Ishikawa (cell line): ENCODE measurements at regions not wholly inside any gene's neighbourhood (a gene's known extent, or its start where the extent isn't known, plus 50 kb on each side); places are given as distances from the start of the nearest gene placed in this dataset.

Experiments
- CEBPB ChIP-seq: IDR thresholded peaks from 2 replicates; pipeline ENCODE4 v1.6.1; 2012
- CREB1 ChIP-seq: IDR thresholded peaks from 2 replicates; pipeline ENCODE4 v1.6.1; 2012; ENCODE audit warnings: low read depth
- EGR1 ChIP-seq: IDR thresholded peaks from 2 replicates; pipeline ENCODE4 v1.6.1; 2012
- EP300 ChIP-seq: IDR thresholded peaks from 2 replicates; pipeline ENCODE4 v1.6.1; 2012; ENCODE audit warnings: borderline replicate concordance
- FOXM1 ChIP-seq: IDR thresholded peaks from 2 replicates; pipeline ENCODE4 v1.6.1; 2012; ENCODE audit warnings: low read depth, borderline replicate concordance
- NFIC ChIP-seq: IDR thresholded peaks from 2 replicates; pipeline ENCODE4 v1.6.1; 2012
- RAD21 ChIP-seq: IDR thresholded peaks from 2 replicates; pipeline ENCODE4 v1.6.1; 2012; ENCODE audit warnings: low read depth
- TAF1 ChIP-seq: IDR thresholded peaks from 2 replicates; pipeline ENCODE4 v1.6.1; 2012; ENCODE audit warnings: low read depth, mild to moderate bottlenecking
- TCF12 ChIP-seq: IDR thresholded peaks from 2 replicates; pipeline ENCODE4 v1.6.1; 2012; ENCODE audit warnings: low read depth
- TEAD4 ChIP-seq: IDR thresholded peaks from 2 replicates; pipeline ENCODE4 v1.6.1; 2012
- YY1 ChIP-seq: IDR thresholded peaks from 2 replicates; pipeline ENCODE4 v1.6.1; 2012; ENCODE audit warnings: low read depth
- ZBTB7A ChIP-seq: IDR thresholded peaks from 2 replicates; pipeline ENCODE4 v1.6.1; 2012; ENCODE audit warnings: low read depth
- TF ChIP-seq, protein P1 (sequence below): IDR thresholded peaks from 2 replicates; pipeline ENCODE4 v1.6.1; 2012
- TF ChIP-seq, protein P2 (sequence below): IDR thresholded peaks from 2 replicates; pipeline ENCODE4 v1.6.1; 2012; ENCODE audit warnings: low read depth, mild to moderate bottlenecking
- TF ChIP-seq, protein P3 (sequence below): IDR thresholded peaks from 2 replicates; pipeline ENCODE4 v1.6.1; 2012

DNA sequence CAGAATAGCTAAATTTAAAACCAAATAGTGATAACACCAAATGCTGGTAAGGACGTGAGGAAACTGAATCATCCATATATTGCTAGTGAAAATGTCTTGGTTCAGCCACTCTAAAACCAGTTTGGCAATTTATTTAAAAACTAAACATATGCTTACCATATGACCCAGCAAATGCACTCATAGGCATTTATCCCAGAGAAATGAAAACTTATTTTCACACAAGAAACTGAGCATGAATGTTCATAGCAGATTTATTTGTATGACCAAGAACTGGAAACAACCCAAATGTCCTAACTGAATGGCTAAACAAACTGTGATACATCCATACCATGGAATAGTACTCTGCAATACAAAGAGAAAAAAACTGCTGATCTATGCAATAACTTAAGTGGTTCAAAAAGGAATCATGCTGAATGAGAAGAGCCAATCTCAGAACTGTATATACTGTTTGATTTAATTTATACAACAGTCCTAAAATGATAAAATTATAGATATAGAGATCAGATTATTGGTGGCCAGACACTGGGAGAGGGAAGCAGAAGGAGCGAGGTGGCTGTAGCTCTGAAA, 115.6 kb upstream of the ADGRF1 start:
- TF ChIP-seq EGR1, result no peak
- no peak for TF ChIP-seq NFIC
- TF ChIP-seq EP300, result no peak
- TF ChIP-seq, protein P1, sequence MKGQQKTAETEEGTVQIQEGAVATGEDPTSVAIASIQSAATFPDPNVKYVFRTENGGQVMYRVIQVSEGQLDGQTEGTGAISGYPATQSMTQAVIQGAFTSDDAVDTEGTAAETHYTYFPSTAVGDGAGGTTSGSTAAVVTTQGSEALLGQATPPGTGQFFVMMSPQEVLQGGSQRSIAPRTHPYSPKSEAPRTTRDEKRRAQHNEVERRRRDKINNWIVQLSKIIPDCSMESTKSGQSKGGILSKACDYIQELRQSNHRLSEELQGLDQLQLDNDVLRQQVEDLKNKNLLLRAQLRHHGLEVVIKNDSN, result no peak
- TF ChIP-seq YY1, result no peak
- no peak for TF ChIP-seq RAD21
- no peak for TF ChIP-seq FOXM1
- no peak for TF ChIP-seq TCF12
- TF ChIP-seq CREB1, result no peak
- TF ChIP-seq TEAD4, result no peak
- TF ChIP-seq, protein P2, sequence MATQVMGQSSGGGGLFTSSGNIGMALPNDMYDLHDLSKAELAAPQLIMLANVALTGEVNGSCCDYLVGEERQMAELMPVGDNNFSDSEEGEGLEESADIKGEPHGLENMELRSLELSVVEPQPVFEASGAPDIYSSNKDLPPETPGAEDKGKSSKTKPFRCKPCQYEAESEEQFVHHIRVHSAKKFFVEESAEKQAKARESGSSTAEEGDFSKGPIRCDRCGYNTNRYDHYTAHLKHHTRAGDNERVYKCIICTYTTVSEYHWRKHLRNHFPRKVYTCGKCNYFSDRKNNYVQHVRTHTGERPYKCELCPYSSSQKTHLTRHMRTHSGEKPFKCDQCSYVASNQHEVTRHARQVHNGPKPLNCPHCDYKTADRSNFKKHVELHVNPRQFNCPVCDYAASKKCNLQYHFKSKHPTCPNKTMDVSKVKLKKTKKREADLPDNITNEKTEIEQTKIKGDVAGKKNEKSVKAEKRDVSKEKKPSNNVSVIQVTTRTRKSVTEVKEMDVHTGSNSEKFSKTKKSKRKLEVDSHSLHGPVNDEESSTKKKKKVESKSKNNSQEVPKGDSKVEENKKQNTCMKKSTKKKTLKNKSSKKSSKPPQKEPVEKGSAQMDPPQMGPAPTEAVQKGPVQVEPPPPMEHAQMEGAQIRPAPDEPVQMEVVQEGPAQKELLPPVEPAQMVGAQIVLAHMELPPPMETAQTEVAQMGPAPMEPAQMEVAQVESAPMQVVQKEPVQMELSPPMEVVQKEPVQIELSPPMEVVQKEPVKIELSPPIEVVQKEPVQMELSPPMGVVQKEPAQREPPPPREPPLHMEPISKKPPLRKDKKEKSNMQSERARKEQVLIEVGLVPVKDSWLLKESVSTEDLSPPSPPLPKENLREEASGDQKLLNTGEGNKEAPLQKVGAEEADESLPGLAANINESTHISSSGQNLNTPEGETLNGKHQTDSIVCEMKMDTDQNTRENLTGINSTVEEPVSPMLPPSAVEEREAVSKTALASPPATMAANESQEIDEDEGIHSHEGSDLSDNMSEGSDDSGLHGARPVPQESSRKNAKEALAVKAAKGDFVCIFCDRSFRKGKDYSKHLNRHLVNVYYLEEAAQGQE, result no peak
- no peak for TF ChIP-seq TAF1
- TF ChIP-seq CEBPB, result no peak
- TF ChIP-seq ZBTB7A, result no peak
- TF ChIP-seq, protein P3, sequence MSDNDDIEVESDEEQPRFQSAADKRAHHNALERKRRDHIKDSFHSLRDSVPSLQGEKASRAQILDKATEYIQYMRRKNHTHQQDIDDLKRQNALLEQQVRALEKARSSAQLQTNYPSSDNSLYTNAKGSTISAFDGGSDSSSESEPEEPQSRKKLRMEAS, result no peak

DNA sequence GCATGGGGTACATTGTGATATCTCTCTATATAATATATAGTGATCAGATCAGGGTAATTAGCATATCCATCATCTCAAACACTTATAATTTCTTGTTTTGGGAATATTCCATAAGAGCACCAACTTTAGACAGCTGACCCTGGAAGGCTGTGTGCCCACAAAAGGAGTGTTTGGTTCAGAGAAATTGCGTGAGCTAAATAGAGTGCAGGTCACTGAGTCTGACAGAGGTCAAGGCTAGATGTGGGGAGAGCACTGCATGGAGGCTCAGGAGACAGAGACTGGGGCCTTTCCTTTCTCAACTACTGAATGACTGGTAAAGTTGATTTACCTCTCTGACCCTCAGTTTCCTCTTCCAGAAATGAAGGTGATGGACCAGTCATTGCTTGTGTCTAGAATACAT, 114.9 kb upstream of the ADGRF1 start:
- no peak for TF ChIP-seq EP300
- TF ChIP-seq, protein P3, result no peak
- TF ChIP-seq, protein P1, result no peak
- no peak for TF ChIP-seq ZBTB7A
- no peak for TF ChIP-seq NFIC
- no peak for TF ChIP-seq CREB1
- TF ChIP-seq TEAD4, result no peak
- no peak for TF ChIP-seq YY1
- no peak for TF ChIP-seq RAD21
- no peak for TF ChIP-seq CEBPB
- TF ChIP-seq EGR1, result no peak
- no peak for TF ChIP-seq FOXM1
- TF ChIP-seq, protein P2, result no peak
- TF ChIP-seq TAF1, result no peak
- TF ChIP-seq TCF12, result no peak

DNA sequence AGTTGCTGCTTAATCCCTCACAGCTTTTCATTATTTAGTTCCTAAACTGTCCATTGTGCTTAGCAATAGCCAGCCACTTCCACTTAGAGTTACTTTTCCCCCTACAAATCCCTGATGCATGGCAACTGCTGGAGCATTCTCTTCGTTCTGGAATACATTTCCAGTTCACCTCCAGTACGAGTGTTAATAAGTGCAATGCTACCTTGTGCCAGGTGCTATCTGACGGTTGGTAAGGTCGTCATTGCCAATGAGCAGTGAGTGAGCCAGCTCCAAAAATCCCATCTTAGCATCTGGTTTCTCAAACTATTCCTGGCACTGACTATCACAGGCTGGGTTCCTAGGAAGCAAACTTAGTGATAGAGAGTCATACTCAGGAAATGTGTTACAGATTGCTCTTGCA, 114.1 kb upstream of the ADGRF1 start:
- TF ChIP-seq, protein P1, result no peak
- TF ChIP-seq, protein P2, result no peak
- no peak for TF ChIP-seq EGR1
- no peak for TF ChIP-seq ZBTB7A
- no peak for TF ChIP-seq EP300
- TF ChIP-seq RAD21, result no peak
- TF ChIP-seq, protein P3, result no peak
- no peak for TF ChIP-seq TEAD4
- TF ChIP-seq TAF1, result no peak
- no peak for TF ChIP-seq TCF12
- no peak for TF ChIP-seq FOXM1
- TF ChIP-seq NFIC, result no peak
- TF ChIP-seq YY1, result no peak
- no peak for TF ChIP-seq CEBPB

DNA sequence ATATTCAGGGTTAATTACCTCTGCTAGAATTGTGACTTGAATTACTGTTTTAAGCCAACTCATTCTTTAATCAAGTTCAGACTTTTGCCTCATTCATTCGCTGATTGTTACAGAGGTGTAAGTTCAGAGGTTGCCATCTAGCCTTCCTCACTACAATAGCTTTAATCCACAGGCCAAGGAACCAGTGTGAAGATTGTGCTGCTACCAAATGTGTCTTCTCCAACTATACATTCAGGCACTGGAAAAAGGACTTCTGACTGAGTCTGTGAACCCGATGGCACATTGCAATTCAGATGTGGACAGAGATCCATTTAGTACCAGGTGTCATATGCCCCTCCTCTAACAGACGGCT, 111.2 kb upstream of the ADGRF1 start:
- TF ChIP-seq TAF1, result no peak
- TF ChIP-seq, protein P3, result 0 out of 2 replicates have a peak, but pooled peaks have one; percentile 1
